ENCODE measurements at regions not wholly inside any gene's neighbourhood (a gene's known extent, or its start where the extent isn't known, plus 50 kb on each side); places are given as distances from the start of the nearest gene placed in this dataset.

GRCh38 chr7:17660116-17660515 lies 280.2 kb downstream of the SNX13 start:
- TF ChIP-seq CTCF (conservative IDR thresholded peaks at IDR 0.05) (no peak), ZFX (IDR thresholded peaks at IDR 0.05) (no peak)
